Fibroblast of the aortic adventitia (primary cell): ENCODE measurements at regions not wholly inside any gene's neighbourhood (a gene's known extent, or its start where the extent isn't known, plus 50 kb on each side); places are given as distances from the start of the nearest gene placed in this dataset.

Experiments
- DNase-seq: peaks from one replicate; pipeline ENCODE4 v3.0.0-alpha.2; 2010; ENCODE audit warnings: low read depth
- H3K4me3 ChIP-seq: 2 replicates; pipeline ENCODE4 v1.5.1; 2011; ENCODE audit warnings: low read depth, mild to moderate bottlenecking, control low read depth, low read length, moderate library complexity
- TF ChIP-seq, protein P1 (sequence below): IDR thresholded peaks from 2 replicates; pipeline ENCODE4 v1.5.1; 2011; ENCODE audit warnings: mild to moderate bottlenecking, low read length, control low read depth, inconsistent platforms; ENCODE audit not compliant: insufficient read depth

DNA sequence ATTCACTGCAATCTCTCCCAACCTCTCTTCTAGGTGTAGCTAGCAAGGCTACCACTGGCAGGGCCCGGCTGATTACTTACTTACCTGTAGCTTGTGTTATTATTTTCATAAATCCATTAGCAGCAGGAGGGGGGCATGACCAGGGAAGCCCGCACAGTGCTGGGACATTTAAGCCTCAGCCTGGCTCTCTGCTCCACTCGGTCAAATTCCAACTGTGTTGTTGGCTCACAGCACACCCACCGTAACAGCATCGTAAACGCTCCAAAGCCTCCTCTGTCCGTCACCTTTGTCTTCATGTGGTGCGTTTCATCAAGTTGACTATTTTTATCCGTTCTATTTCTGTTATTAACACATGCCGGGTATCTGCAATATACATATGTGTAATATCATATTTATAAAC, 264.7 kb downstream of the NSG2 start:
- TF ChIP-seq, protein P1, sequence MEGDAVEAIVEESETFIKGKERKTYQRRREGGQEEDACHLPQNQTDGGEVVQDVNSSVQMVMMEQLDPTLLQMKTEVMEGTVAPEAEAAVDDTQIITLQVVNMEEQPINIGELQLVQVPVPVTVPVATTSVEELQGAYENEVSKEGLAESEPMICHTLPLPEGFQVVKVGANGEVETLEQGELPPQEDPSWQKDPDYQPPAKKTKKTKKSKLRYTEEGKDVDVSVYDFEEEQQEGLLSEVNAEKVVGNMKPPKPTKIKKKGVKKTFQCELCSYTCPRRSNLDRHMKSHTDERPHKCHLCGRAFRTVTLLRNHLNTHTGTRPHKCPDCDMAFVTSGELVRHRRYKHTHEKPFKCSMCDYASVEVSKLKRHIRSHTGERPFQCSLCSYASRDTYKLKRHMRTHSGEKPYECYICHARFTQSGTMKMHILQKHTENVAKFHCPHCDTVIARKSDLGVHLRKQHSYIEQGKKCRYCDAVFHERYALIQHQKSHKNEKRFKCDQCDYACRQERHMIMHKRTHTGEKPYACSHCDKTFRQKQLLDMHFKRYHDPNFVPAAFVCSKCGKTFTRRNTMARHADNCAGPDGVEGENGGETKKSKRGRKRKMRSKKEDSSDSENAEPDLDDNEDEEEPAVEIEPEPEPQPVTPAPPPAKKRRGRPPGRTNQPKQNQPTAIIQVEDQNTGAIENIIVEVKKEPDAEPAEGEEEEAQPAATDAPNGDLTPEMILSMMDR, result no peak
- DNase-seq, result no peak
- no peak overlapping the region for H3K4me3 ChIP-seq

DNA sequence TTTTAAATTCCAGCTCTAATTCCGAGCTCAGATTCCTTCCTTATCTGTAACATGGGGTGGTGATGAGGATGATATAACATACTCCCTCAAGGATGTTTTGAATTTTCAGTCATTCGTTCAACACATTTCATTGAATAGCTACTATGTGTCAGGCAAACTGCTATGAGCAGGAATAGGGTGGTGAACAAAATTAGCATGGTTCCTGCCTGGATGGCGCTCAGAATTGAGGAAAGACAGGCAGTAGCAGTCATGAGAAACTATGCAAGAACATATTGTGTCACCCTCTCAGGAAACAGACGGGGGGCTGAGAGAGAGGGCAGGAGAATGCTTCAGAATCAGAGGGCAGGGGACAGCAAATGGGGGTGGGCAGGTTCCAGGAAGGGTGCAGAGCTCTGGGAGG, 265.2 kb downstream of the NSG2 start:
- no peak overlapping the region for H3K4me3 ChIP-seq
- TF ChIP-seq, protein P1, result no peak
- DNase-seq, result no peak

DNA sequence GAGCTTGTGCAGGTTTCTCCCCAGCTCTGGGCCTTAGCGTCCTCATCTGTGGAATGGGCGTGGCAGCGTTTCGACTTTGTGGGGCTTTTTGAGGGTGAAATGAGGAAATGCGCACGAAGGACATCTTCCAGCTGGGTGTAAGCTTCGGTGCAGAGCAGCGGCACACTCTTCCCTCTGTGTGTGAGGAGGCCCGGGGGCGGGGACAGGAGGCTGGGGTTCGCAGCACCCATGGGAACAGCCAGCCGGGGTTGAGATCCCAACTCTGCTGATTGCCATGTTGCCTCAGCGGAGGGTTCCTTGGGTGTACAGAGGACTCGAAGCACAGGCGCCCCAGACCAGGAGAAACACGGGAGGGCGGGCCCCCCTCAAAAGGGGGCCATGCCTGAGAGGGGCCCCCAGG, 265.6 kb downstream of the NSG2 start:
- no peak for DNase-seq
- TF ChIP-seq, protein P1, result no peak
- H3K4me3 ChIP-seq, result no peak overlapping the region

DNA sequence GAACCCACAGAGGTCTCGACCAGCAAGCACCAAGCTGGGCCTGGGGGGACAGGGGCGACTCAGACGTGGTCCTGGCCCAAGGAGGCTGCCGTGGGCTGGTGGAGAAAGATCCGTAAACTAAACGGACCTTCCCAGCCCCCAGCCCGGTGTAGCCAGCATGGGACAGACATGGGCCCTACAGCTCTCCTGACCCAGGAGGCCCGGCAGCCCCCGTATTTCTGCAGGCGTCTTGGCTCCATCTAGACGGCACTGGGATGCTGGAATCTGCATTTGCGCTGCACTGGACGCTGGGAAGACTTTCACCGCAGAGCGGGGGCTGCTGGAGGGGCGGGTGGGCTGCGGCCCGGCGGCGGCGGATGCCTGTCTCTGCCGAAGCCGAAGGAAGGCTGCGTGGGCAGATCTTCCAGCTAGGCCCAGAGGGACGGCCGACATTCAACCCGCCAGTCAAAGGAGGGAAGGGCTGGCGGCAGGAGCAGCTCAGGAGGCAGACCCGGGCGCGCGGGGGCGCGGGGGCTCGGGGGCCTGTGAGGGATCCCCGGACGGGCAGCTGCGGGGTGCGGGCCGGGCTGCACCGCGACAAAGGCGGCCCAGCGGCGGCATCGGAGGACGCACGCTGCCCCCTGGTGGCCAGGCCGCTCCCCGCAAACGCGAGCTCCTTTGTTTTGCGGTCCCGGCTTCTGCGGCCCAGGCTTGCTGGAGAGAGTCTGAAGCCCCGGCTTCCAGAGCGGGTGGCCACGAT, 266.2 kb downstream of the NSG2 start:
- TF ChIP-seq, protein P1, result peak; percentile 73
- H3K4me3 ChIP-seq, result peak overlapping the region; percentile 37
- peak; percentile 55 for DNase-seq

DNA sequence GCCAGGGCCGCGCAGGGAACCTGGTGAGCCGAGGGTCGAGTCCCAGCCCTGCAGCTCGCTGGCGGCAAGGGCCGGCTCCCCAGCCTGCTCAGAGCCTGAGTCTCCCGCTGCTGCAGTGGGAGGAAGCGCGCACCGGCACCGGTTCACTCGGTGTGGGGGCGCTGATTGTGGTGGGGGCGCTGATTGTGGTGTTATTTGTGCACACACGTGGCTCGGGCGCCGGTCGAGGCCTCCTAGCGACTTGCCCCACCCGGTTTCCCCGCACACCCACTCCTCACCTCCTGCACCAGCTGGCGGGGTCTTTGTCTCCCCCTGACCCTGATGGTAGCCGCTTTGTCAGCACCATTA, 266.7 kb downstream of the NSG2 start:
- TF ChIP-seq, protein P1, result no peak
- H3K4me3 ChIP-seq, result peak overlapping the region; percentile 22

DNA sequence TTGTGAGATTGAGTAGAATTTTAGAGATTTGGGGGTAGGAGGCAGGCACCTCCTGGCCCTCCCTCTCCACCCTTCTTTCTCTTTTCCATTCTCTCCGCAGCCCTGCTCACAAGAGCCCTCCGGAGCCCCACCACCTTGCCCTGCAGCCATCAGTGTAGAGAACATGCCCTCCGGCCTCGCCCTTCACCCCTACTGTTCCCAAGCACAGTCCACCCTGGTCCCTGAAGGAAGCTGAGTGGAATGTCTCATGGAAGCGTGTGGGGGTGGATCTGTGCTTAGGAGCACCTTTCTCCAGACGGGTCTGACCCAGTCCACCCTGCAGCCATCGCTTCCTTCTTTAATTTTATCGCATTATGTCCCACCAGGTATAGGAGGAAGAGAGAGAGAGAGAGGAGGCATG, 267.1 kb downstream of the NSG2 start:
- H3K4me3 ChIP-seq, result no peak overlapping the region
- TF ChIP-seq, protein P1, result no peak
- DNase-seq, result no peak

More for the DNA sequence above, 266.7 kb downstream of the NSG2 start:
- DNase-seq, result no peak

DNA sequence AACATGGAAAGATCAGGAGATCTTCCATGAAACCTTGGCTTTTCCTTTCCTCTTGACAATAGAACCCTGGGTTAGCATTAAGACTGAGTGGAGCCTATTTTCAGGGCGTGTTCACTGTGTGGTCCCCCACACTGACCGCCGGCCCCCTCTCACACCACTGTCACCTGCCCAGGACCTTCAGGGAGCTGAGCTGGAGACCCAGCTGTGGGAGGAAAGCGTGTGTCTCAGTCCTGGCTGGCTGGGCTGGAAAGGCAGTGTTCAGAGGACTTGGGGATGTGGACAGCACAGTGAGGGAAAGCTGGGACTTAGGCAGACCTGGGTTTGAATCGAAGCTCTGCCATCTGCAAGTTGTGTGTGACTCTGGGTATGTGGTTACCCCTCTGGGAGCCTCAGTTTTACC, 268.1 kb downstream of the NSG2 start:
- TF ChIP-seq, protein P1, result no peak
- no peak overlapping the region for H3K4me3 ChIP-seq
- no peak for DNase-seq
